Spleen (tissue), 11 donors: ENCODE measurements at regions not wholly inside any gene's neighbourhood (a gene's known extent, or its start where the extent isn't known, plus 50 kb on each side); places are given as distances from the start of the nearest gene placed in this dataset.

ENCODE experiments used
- DNase-seq: peaks from one replicate; pipeline ENCODE4 v3.0.0-alpha.2; 2020
- H3K27ac ChIP-seq, 8 donors: fragments of 200-600 bp; sonication (generic) in 7 of 8; 1 replicate in 4 of 8; 2 replicates in 4 of 8; pipeline versions ENCODE4 v1.5.0 to v1.8.0; 2016 to 2021; ENCODE audit warnings: inconsistent platforms in 4 of 8, mild to moderate bottlenecking in 4 of 8, moderate library complexity in 1 of 8
- H3K27me3 ChIP-seq, 7 donors: fragments of 200-600 bp; sonication (generic) in 6 of 7; replicated peaks in 1 of 7; 1 replicate in 4 of 7; 2 replicates in 3 of 7; pipeline versions ENCODE4 v1.5.0 to v1.8.0; 2016 to 2021; ENCODE audit warnings: inconsistent platforms in 3 of 7, mild to moderate bottlenecking in 1 of 7
- H3K36me3 ChIP-seq, 6 donors: fragments of 200-600 bp; sonication (generic) in 5 of 6; 1 replicate in 4 of 6; 2 replicates in 2 of 6; pipeline versions ENCODE4 v1.5.0 to v1.8.0; 2016 to 2021; ENCODE audit warnings: inconsistent platforms in 2 of 6
- H3K4me1 ChIP-seq, 6 donors: fragments of 200-600 bp; sonication (generic) in 5 of 6; 1 replicate in 3 of 6; 2 replicates in 3 of 6; pipeline versions ENCODE4 v1.5.0 to v1.8.0; 2016 to 2021; ENCODE audit warnings: inconsistent platforms in 3 of 6
- H3K4me3 ChIP-seq, 8 donors: fragments of 200-600 bp; sonication (generic) in 7 of 8; 1 replicate in 4 of 8; 2 replicates in 4 of 8; pipeline versions ENCODE4 v1.5.0 to v1.8.0; 2016 to 2021; ENCODE audit warnings: inconsistent platforms in 4 of 8, mild to moderate bottlenecking in 4 of 8, moderate library complexity in 2 of 8
- H3K9me3 ChIP-seq, 8 donors: fragments of 200-600 bp; sonication (generic) in 7 of 8; 1 replicate in 4 of 8; 2 replicates in 4 of 8; pipeline versions ENCODE4 v1.5.0 to v1.8.0; 2016 to 2021; ENCODE audit warnings: inconsistent platforms in 4 of 8
- CTCF ChIP-seq, 11 experiments: fragments of 200-600 bp in 7 of 11; fragments of 450-650 bp in 4 of 11; sonication (generic) in 4 of 11; IDR thresholded peaks in 8 of 11; conservative IDR thresholded peaks in 3 of 11; 1 replicate in 7 of 11; 2 replicates in 4 of 11; pipeline versions ENCODE4 v1.4.0 to v1.8.0; 2016 to 2021; ENCODE audit warnings: antibody characterized with exemption in 11 of 11, inconsistent platforms in 4 of 11, mild to moderate bottlenecking in 1 of 11
- POLR2A ChIP-seq, 3 donors: fragments of 450-650 bp; IDR thresholded peaks; one replicate each; pipeline ENCODE4 v1.5.1; 2017; ENCODE audit warnings: antibody characterized with exemption in 3 of 3, mild to moderate bottlenecking in 1 of 3
- POLR2AphosphoS5 ChIP-seq, 3 donors: sonication (generic); formaldehyde crosslinking; IDR thresholded peaks; one replicate each; pipeline ENCODE4 v1.5.1; 2017; ENCODE audit warnings: antibody characterized with exemption in 3 of 3
- WGBS, 5 donors: extraction: QIAGEN DNeasy Blood & Tissue Kit in 3 of 5; methylation state at CpG; one replicate each; pipeline versions ENCODE4 v1.1.5 to v1.1.7; 2013 to 2018; 5-methylcytosine and 5-hydroxymethylcytosine counted together
- intact Hi-C: fragments of 100-400 bp; cut with DNase I; formaldehyde crosslinking; loops from one replicate; pipeline ENCODE4 v1.15.0; 2023; ENCODE audit warnings: low total_unique reads
- donor health status: healthy with polysubstance abuse.
- donor health status: DM: no; HTN: no; CAD: no; lungs with moderate emphysema.
- donor health status: DM: no; HTN: no; CAD: no.
- donor health status: Bipolar disorder and iron deficiency.
- donor health status: healthy.
- donor health status: DM: no; HTN: no; CAD: no.
- donor health status: DM: yes; HTN: yes; CAD: no.

GRCh38 chr10:131584287-131584686, 272.8 kb upstream of the TCERG1L start:
- H3K36me3 ChIP-seq: no peaks in the 10 kb centered on the region

GRCh38 chr10:131585761-131586160, 274.2 kb upstream of the TCERG1L start:
- DNase-seq: no peak
- H3K4me3 ChIP-seq: no peak overlapping the region
- H3K27ac ChIP-seq: no peak overlapping the region
- peaks cover 0 to 9% (median 0%) of the 10 kb centered on the region in 7 donors for H3K27me3 ChIP-seq
- 35 to 70% (median 67%) methylated on average over 3 of the region's 3 CpGs for WGBS, 5 donors
- H3K36me3 ChIP-seq: no peaks in the 10 kb centered on the region
- TF ChIP-seq POLR2A (IDR thresholded peaks at IDR 0.05) (no peak), POLR2AphosphoS5 (IDR thresholded peaks at IDR 0.05) (no peak)
- H3K9me3 ChIP-seq: peaks cover 0 to 4% (median 0%) of the 10 kb centered on the region in 8 donors
- H3K4me1 ChIP-seq: no peaks in the 10 kb centered on the region
- intact Hi-C loops: no loop called here

More at GRCh38 chr10:131584287-131584686, 272.8 kb upstream of the TCERG1L start:
- no peak overlapping the region for H3K27ac ChIP-seq
- H3K9me3 ChIP-seq: no peaks in the 10 kb centered on the region
- peaks cover 0 to 9% (median 0%) of the 10 kb centered on the region in 7 donors for H3K27me3 ChIP-seq
- 76 to 90% (median 82%) methylated on average over 10 to 12 of the region's 12 CpGs for WGBS, 5 donors
- no peak overlapping the region for H3K4me3 ChIP-seq
- DNase-seq: no peak
- intact Hi-C loops: no loop called here
- no peak for TF ChIP-seq POLR2A (IDR thresholded peaks at IDR 0.05)
- no peak for TF ChIP-seq CTCF (IDR thresholded peaks at IDR 0.05 in 8 of 11, conservative IDR thresholded peaks at IDR 0.05 in 3 of 11)
- no peak for TF ChIP-seq POLR2AphosphoS5 (IDR thresholded peaks at IDR 0.05)
- H3K4me1 ChIP-seq: no peaks in the 10 kb centered on the region

GRCh38 chr10:131586958-131587357, 275.4 kb upstream of the TCERG1L start:
- TF ChIP-seq CTCF (IDR thresholded peaks at IDR 0.05 in 8 of 11, conservative IDR thresholded peaks at IDR 0.05 in 3 of 11): no peak
- no peak for TF ChIP-seq POLR2A (IDR thresholded peaks at IDR 0.05)
- TF ChIP-seq POLR2AphosphoS5 (IDR thresholded peaks at IDR 0.05): no peak
- peaks cover 0 to 10% (median 0%) of the 10 kb centered on the region in 8 donors for H3K9me3 ChIP-seq
- H3K27me3 ChIP-seq: peaks cover 0 to 9% (median 0%) of the 10 kb centered on the region in 7 donors
- no peak overlapping the region for H3K4me3 ChIP-seq
- WGBS, 5 donors: 63 to 88% (median 79%) methylated on average over 5 of the region's 5 CpGs
- no peak for DNase-seq
- H3K36me3 ChIP-seq: no peaks in the 10 kb centered on the region
- H3K4me1 ChIP-seq: no peaks in the 10 kb centered on the region
- intact Hi-C loops: no loop called here
- H3K27ac ChIP-seq: no peak overlapping the region

GRCh38 chr10:131587976-131588680, 276.6 kb upstream of the TCERG1L start:
- 65 to 80% (median 79%) methylated on average over 8 to 11 of the region's 11 CpGs for WGBS, 5 donors
- no peaks in the 10 kb centered on the region for H3K36me3 ChIP-seq
- peaks cover 0 to 10% (median 0%) of the 10 kb centered on the region in 8 donors for H3K9me3 ChIP-seq
- TF ChIP-seq CTCF (IDR thresholded peaks at IDR 0.05 in 8 of 11, conservative IDR thresholded peaks at IDR 0.05 in 3 of 11): no peak
- TF ChIP-seq POLR2A (IDR thresholded peaks at IDR 0.05): no peak
- H3K27me3 ChIP-seq: peaks cover 0 to 9% (median 0%) of the 10 kb centered on the region in 7 donors
- no peak for DNase-seq
- no peaks in the 10 kb centered on the region for H3K4me1 ChIP-seq
- no peak overlapping the region for H3K27ac ChIP-seq
- intact Hi-C loops: no loop called here
- no peak overlapping the region for H3K4me3 ChIP-seq
